ENCODE measurements at regions not wholly inside any gene's neighbourhood (a gene's known extent, or its start where the extent isn't known, plus 50 kb on each side); places are given as distances from the start of the nearest gene placed in this dataset.
"Not testable (repeated sequence)": the region's sequence is repeated elsewhere in the genome, so short reads cannot be mapped to it uniquely, and the experiment has no call there.

DNA sequence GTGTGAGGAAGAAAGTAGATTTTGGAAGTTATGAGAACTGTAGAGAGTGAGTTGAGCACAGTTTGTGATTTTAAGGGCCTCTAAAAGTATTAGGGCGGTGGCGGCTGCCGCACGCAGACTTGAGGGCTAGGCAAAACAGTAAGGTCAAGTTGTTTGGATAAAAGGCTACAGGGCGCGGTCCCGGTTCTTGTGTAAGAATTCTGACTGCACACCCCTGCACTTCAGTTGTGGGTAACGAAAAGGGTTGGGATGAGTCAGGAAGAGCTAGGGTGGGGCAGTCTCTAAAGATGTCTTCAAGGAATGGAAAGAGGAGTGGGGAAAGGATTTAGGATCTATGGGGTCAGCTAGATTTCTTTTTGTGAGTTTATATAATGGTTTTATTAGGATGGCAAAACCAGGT is 218.1 kb upstream of the ACO1 start:
- not testable (repeated sequence) for DNase-seq; H3K9me3 Mint-ChIP-seq; H3K27me3 Mint-ChIP-seq (ENCODE audit: low read depth); H3K36me3 Mint-ChIP-seq (ENCODE audit: insufficient read depth); H3K4me3 Mint-ChIP-seq; H3K4me1 Mint-ChIP-seq (ENCODE audit: low read depth); ATAC-seq

DNA sequence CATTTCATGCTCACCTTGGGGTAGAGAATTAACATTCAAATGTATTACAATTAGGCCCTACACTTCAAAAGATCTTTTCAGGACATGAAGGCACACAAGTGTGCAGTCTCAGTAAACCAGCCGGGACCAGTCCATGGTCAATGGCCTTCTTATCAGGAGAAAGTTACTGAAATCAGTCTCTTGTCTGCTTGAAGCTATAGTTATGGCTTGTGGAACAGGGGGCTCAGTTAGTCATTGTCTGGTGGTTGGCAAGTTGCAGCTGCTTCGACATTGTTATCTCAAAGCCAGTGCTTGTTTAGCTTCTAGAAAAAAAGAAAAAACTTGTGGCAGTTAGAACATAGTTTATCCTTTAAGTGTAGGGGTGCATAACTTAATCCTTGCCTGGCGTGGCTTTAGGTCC is 213.1 kb upstream of the ACO1 start:
- ATAC-seq (no peak), DNase-seq (no peak)
- H3K36me3 Mint-ChIP-seq (ENCODE audit: insufficient read depth) = no peaks in the 10 kb centered on the region
- H3K4me1 Mint-ChIP-seq (ENCODE audit: low read depth) = no peaks in the 10 kb centered on the region
- no peaks in the 10 kb centered on the region for H3K27me3 Mint-ChIP-seq (ENCODE audit: low read depth)
- H3K9me3 Mint-ChIP-seq = no peaks in the 10 kb centered on the region
- no peak overlapping the region for H3K4me3 Mint-ChIP-seq

DNA sequence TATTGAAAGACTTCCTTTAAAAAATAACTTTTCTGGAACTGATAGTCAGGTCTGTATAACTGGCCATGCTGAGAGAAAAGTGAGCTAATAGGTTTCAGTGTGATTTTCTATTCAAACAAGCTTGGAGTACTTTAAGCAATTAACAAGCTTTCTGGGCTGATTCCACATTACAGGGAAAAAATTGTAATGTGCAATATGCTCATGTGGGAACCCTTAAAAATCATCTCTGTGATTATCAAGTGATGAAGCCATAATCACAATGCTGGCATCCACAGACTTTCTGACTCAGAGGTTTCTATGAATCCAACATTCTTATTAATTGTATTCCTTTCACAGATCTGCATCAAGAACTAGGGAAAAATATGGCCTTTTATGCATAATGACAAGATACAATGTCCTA is 212.2 kb upstream of the ACO1 start:
- H3K36me3 Mint-ChIP-seq (ENCODE audit: insufficient read depth) = no peaks in the 10 kb centered on the region
- DNase-seq (no peak), ATAC-seq (no peak)
- H3K9me3 Mint-ChIP-seq = no peaks in the 10 kb centered on the region
- H3K4me1 Mint-ChIP-seq (ENCODE audit: low read depth) = no peaks in the 10 kb centered on the region
- H3K4me3 Mint-ChIP-seq = no peak overlapping the region
- H3K27me3 Mint-ChIP-seq (ENCODE audit: low read depth) = no peaks in the 10 kb centered on the region

DNA sequence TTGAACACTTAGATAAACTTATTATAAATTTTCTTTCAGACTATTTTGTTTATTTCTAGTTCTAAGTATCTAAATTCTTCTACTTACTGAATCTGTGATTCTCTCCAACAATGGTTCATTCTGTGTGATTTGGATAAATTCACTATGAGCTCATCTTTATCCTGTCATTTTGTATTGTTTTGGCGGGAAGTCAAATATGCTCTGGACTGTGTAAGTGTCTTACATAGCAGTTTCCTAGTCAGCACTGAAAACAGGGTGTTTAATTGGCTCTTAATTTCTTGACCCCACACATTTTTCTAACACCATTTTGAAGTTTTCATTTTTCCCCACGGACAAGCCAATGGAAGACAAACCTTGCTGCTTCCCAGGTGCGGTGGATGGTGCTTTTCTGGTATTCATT is 207.0 kb upstream of the ACO1 start:
- no peaks in the 10 kb centered on the region for H3K4me1 Mint-ChIP-seq (ENCODE audit: low read depth)
- no peaks in the 10 kb centered on the region for H3K9me3 Mint-ChIP-seq
- no peaks in the 10 kb centered on the region for H3K27me3 Mint-ChIP-seq (ENCODE audit: low read depth)
- DNase-seq (no peak), ATAC-seq (no peak)
- H3K4me3 Mint-ChIP-seq = no peak overlapping the region
- H3K36me3 Mint-ChIP-seq (ENCODE audit: insufficient read depth) = no peaks in the 10 kb centered on the region

DNA sequence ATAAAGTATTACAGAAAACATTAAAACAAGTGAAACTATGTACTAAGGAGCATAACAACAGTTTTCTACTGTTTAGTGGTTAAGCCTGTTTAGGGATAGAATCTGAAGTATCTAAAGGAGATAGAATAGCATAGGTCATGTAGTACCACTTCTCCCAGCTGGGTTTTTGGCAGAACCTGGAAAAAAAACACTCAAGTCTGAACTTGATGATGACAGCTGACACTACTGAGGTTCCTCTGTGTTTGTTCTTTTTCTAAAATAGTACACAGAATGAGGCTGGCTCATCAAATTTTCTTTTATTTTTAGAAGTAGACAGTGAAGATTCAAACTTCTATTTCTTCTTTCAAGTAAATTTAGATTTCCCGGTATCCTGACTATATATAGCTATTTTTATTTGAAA is 203.8 kb upstream of the ACO1 start:
- Mint-ChIP-seq H3K4me1 (ENCODE audit: low read depth) (no peaks in the 10 kb centered on the region), H3K27me3 (ENCODE audit: low read depth) (no peaks in the 10 kb centered on the region), H3K36me3 (ENCODE audit: insufficient read depth) (no peaks in the 10 kb centered on the region), H3K9me3 (no peaks in the 10 kb centered on the region), H3K4me3 (no peak overlapping the region)
- ATAC-seq = no peak
- DNase-seq = no peak

DNA sequence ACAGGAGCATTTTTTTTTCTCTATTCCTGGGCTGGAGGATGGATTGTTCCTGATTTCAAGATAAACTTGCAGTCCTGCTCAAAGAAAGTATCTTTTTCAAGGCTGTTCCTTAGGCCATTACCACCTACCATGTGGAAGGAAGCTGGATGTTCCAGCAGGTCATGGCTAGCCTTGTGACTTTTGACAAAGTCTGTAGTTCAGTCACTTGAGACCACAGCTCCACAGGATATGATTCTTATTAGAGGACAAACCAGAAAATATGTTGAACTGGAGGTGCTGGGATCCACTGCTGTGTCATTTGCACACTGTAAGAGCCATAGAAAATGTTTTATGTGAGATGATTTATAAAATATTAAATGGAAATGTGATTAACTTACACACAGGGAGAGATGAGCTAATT is 184.2 kb upstream of the ACO1 start:
- DNase-seq (no peak), ATAC-seq (no peak)
- H3K27me3 Mint-ChIP-seq (ENCODE audit: low read depth) = no peaks in the 10 kb centered on the region
- no peaks in the 10 kb centered on the region for H3K9me3 Mint-ChIP-seq
- H3K36me3 Mint-ChIP-seq (ENCODE audit: insufficient read depth) = no peaks in the 10 kb centered on the region
- H3K4me3 Mint-ChIP-seq = no peak overlapping the region
- H3K4me1 Mint-ChIP-seq (ENCODE audit: low read depth) = no peaks in the 10 kb centered on the region

DNA sequence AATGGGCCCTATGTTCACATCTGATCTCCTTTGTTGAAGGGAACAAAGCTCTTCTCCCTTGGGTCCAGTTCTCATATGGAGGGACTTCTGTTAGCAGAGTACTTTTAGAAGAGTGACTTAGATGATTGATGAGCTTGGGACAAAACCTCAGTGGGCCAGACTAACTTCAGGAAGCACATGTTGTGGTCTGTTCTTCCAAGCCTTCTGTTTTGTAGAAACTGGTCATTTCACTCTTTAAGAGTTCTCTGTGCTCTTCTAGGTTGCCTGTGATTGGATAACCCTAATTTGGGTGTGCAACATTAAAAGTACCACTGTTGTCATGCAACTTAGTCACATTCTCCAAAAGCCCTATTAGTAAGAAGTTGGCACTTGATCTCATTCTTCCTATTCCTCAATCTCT is 183.5 kb upstream of the ACO1 start:
- H3K4me1 Mint-ChIP-seq (ENCODE audit: low read depth) = no peaks in the 10 kb centered on the region
- no peaks in the 10 kb centered on the region for H3K36me3 Mint-ChIP-seq (ENCODE audit: insufficient read depth)
- H3K27me3 Mint-ChIP-seq (ENCODE audit: low read depth) = no peaks in the 10 kb centered on the region
- ATAC-seq = no peak
- no peaks in the 10 kb centered on the region for H3K9me3 Mint-ChIP-seq
- DNase-seq = no peak
- H3K4me3 Mint-ChIP-seq = no peak overlapping the region

DNA sequence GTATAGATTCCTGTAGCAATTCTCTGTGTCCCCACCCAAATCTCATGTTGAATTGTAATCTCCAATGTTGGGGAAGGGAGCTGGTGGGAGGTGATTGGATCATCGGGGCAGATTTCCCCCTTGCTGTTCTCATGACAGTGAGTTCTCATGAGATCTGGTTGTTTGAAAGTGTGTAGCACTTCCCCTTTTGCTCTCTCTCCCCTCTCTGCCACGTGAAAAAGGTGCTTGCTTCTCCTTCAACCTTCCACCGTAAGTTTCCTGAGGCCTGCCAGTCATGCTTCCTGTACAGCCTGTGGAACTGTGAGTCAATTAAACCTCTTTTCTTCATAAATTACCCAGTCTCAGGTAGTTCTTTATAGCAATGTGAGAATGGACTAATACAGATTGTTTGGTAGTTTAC is 175.3 kb upstream of the ACO1 start:
- not testable (repeated sequence) for H3K27me3 Mint-ChIP-seq (ENCODE audit: low read depth)

DNA sequence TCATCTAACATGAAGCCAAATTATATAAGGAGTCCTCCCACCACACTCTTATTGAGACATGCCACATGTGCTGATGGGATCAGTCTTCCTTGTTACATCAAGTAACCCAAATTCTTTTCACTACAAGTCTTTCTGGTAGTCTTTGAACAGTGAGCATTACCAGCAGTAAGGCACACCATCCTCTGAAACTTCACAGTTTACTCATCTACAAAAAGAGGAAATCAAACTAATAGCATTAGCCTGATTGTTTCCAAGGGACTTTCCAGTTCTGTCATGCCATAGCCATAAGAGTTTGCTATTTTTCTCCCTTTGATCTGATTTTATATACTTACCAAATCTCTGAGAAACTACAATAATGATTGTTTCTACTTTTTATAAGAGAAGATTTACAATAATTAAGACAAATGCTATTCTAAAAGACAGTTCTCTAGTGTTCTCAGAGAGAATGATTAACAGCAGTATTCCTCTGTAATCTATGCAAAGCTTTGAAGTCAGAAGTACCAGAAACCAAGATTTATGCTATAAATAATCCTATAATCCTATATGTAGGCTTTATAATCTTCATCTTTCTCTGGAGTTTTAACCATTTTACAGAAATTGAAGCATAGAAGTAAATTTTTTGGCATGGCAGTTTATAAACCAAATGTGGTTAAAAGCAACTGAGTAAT is 166.2 kb upstream of the ACO1 start:
- Mint-ChIP-seq H3K4me3 (no peak overlapping the region), H3K27me3 (ENCODE audit: low read depth) (peaks cover 5% of the 10 kb centered on the region), H3K9me3 (peaks cover 5% of the 10 kb centered on the region), H3K4me1 (ENCODE audit: low read depth) (no peaks in the 10 kb centered on the region), H3K36me3 (ENCODE audit: insufficient read depth) (no peaks in the 10 kb centered on the region)
- DNase-seq (no peak), ATAC-seq (no peak)

More for the DNA sequence above, 175.3 kb upstream of the ACO1 start:
- not testable (repeated sequence) for H3K4me3 Mint-ChIP-seq; H3K36me3 Mint-ChIP-seq (ENCODE audit: insufficient read depth); H3K9me3 Mint-ChIP-seq; H3K4me1 Mint-ChIP-seq (ENCODE audit: low read depth); DNase-seq; ATAC-seq

DNA sequence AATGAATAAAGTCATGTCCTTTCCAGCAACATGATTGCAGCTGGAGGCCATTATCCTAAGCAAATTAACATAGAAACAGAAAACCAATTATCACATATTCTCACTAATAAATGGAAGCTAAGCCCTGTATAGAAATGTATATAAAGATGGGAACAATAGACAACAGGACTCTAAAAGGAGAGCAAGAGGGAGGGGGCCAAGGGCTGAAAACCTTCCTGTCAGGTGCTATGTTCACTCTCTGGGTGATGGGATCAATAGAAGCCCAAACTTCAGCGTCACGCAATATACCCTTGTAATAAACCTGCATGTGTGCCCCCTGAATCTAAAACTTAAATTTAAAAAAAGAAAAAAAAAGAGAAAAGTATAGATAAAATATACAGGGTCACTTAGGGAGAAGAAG is 163.7 kb upstream of the ACO1 start:
- ATAC-seq = no peak
- peaks cover 5% of the 10 kb centered on the region for H3K9me3 Mint-ChIP-seq
- peaks cover 5% of the 10 kb centered on the region for H3K27me3 Mint-ChIP-seq (ENCODE audit: low read depth)
- DNase-seq = no peak
- H3K36me3 Mint-ChIP-seq (ENCODE audit: insufficient read depth) = no peaks in the 10 kb centered on the region
- no peak overlapping the region for H3K4me3 Mint-ChIP-seq
- H3K4me1 Mint-ChIP-seq (ENCODE audit: low read depth) = no peaks in the 10 kb centered on the region

DNA sequence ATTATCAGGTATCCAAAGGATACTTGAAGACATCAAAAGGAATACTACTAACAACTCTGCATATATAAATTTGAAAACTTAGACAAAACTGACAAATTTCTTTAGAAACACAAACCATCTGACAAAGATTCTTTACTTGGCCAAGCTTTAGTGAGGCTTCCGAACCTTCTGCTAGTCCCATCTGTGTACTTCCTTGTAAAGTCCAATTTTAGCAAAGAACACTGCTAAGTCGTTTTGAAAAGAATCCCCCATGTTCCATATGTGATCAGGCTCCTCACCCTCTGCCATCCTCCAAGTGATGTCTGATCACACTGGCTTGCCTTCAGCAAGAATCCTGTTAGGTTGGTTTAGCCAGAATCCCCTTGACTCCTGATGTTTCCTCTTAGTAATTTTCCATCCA is 150.0 kb upstream of the ACO1 start:
- Mint-ChIP-seq H3K27me3 (ENCODE audit: low read depth) (peaks cover 3% of the 10 kb centered on the region), H3K36me3 (ENCODE audit: insufficient read depth) (no peaks in the 10 kb centered on the region), H3K4me3 (no peak overlapping the region), H3K4me1 (ENCODE audit: low read depth) (no peaks in the 10 kb centered on the region), H3K9me3 (no peaks in the 10 kb centered on the region)
- no peak for DNase-seq
- no peak for ATAC-seq

DNA sequence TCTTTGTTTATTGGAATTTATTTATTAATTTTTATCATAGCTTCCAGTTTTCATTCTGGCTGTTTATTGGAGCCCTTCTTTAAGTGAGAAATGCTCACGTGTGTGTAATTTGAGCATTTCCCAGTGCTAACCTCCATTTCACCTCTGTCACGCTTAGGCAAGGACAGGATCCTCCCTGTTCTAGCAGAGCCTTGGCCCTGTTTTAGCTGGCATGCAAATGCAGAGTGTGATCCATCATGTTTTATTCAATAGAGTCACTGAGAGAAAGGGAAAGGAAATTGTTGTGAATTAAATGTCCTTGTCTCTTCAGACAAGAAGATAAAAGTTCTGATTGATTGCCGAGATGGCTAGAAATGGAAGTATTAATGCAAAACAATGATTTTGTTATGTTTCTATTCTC is 137.3 kb upstream of the ACO1 start:
- DNase-seq = no peak
- H3K9me3 Mint-ChIP-seq = no peaks in the 10 kb centered on the region
- no peak overlapping the region for H3K4me3 Mint-ChIP-seq
- no peaks in the 10 kb centered on the region for H3K27me3 Mint-ChIP-seq (ENCODE audit: low read depth)
- no peak for ATAC-seq
- H3K4me1 Mint-ChIP-seq (ENCODE audit: low read depth) = no peaks in the 10 kb centered on the region
- H3K36me3 Mint-ChIP-seq (ENCODE audit: insufficient read depth) = no peaks in the 10 kb centered on the region

DNA sequence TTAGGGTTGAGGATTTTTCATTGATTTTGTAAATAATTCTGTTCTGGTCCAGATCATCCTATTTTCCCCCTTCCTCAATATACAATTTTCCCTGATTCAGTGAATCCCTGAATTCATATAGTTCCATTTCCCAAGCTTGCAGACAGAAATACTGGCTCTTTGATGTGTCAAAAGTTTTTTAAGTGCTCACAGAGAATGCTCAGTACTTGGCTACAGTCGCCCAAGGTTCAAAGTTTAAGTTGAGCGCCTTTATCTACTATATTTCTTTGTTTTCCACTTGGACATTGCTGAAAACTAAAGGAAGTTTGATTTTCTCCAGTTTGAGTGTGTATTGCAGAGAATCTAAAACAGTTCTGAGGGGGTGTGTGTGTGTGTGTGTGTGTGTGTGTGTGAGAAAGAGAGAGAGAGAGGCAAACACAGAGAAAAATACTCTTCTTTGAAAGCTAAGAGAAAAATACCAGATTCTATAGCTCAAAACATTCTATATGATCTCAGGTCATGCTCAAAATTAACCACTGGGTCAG is 136.2 kb upstream of the ACO1 start:
- H3K4me3 Mint-ChIP-seq = no peak overlapping the region

DNA sequence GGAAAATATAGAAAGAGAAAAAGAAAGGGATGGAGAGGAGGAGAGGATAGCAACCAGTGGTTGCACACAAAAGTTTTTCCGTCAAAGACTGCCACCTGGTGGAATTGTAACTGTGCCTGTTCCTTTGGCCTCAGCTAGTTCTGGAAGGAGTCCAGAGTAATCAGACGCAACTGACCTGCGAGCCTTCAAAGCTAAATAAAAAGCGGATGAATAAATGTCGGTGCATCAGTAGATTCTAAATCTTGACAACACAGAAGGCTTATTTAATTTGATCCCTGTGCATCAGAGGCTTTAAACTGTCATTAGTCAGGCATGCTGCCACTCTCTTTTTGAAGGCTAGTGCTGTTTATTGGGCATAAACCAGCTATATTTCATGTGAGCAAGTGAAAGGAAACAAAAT is 132.9 kb upstream of the ACO1 start:
- Mint-ChIP-seq H3K4me1 (ENCODE audit: low read depth) (no peaks in the 10 kb centered on the region), H3K4me3 (no peak overlapping the region), H3K9me3 (peaks cover 3% of the 10 kb centered on the region), H3K36me3 (ENCODE audit: insufficient read depth) (no peaks in the 10 kb centered on the region), H3K27me3 (ENCODE audit: low read depth) (peaks cover 5% of the 10 kb centered on the region)
- ATAC-seq (peak in 1 of 2 donors; percentile 32), DNase-seq (peak; percentile 5)

More for the DNA sequence above, 136.2 kb upstream of the ACO1 start:
- ATAC-seq (no peak), DNase-seq (no peak)
- no peaks in the 10 kb centered on the region for H3K4me1 Mint-ChIP-seq (ENCODE audit: low read depth)
- peaks cover 2% of the 10 kb centered on the region for H3K27me3 Mint-ChIP-seq (ENCODE audit: low read depth)
- no peaks in the 10 kb centered on the region for H3K36me3 Mint-ChIP-seq (ENCODE audit: insufficient read depth)
- H3K9me3 Mint-ChIP-seq = no peaks in the 10 kb centered on the region

DNA sequence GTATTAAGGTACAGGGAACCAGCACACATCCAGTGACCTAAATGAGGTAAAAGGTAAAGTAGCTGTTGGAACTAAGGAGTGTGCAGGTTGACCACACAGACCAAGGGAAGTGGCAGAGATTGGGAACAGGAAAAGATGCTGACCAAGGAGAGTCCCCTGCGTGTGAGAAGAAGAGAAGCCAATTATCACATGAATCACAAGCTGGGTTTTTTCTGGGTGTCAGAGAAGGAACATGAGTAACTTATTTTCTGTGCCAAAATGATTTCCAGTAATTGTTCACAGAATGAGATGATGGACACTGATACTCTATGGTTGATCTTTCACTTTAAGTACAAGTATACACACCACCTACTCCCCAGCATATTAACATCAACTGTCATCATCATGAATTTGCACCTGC is 130.7 kb upstream of the ACO1 start:
- H3K27me3 Mint-ChIP-seq (ENCODE audit: low read depth) = peaks cover 9% of the 10 kb centered on the region
- H3K4me3 Mint-ChIP-seq = no peak overlapping the region
- H3K36me3 Mint-ChIP-seq (ENCODE audit: insufficient read depth) = no peaks in the 10 kb centered on the region
- H3K4me1 Mint-ChIP-seq (ENCODE audit: low read depth) = no peaks in the 10 kb centered on the region
- peaks cover 3% of the 10 kb centered on the region for H3K9me3 Mint-ChIP-seq
- DNase-seq = no peak
- no peak for ATAC-seq

DNA sequence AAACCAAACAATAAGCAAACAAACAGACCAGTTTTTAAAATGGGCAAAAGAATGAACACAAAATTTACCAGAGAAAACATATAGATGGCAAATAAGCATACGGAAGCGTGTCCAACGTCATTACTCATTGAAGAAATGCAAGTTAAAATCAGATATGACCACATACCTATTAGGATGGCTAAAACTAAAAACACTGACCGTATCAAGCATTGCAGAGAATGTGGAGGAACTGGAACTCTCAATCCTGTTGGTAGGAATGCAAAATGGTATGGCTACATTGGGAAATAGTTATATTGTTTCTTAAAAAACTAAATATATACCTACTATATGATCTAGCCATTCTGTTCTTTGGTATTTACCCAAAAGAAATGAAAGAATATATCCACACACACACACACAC is 129.4 kb upstream of the ACO1 start:
- Mint-ChIP-seq H3K4me1 (ENCODE audit: low read depth) (no peaks in the 10 kb centered on the region), H3K36me3 (ENCODE audit: insufficient read depth) (no peaks in the 10 kb centered on the region), H3K27me3 (ENCODE audit: low read depth) (peaks cover 9% of the 10 kb centered on the region), H3K4me3 (no peak overlapping the region), H3K9me3 (peaks cover 3% of the 10 kb centered on the region)
- no peak for DNase-seq
- no peak for ATAC-seq

Data from activated T-cell treated with anti-CD3 and anti-CD28 coated beads, Interleukin-2, amount 50 U/mL, for 4 hours (primary cell).